Lower leg skin (tissue), 3 donors: ENCODE measurements at regions not wholly inside any gene's neighbourhood (a gene's known extent, or its start where the extent isn't known, plus 50 kb on each side); places are given as distances from the start of the nearest gene placed in this dataset.

Source experiments
- POLR2A ChIP-seq, 2 donors: fragments of 450-650 bp; IDR thresholded peaks; one replicate each; pipeline ENCODE4 v1.6.1; 2016 to 2017; ENCODE audit warnings: antibody characterized with exemption in 2 of 2, mild to moderate bottlenecking in 1 of 2, moderate library complexity in 1 of 2
- TF ChIP-seq, protein P1 (sequence below), 3 donors: fragments of 450-650 bp; IDR thresholded peaks; one replicate each; pipeline ENCODE4 v1.5.1; 2016; ENCODE audit warnings: antibody characterized with exemption in 3 of 3, mild to moderate bottlenecking in 3 of 3, moderate library complexity in 2 of 3

DNA sequence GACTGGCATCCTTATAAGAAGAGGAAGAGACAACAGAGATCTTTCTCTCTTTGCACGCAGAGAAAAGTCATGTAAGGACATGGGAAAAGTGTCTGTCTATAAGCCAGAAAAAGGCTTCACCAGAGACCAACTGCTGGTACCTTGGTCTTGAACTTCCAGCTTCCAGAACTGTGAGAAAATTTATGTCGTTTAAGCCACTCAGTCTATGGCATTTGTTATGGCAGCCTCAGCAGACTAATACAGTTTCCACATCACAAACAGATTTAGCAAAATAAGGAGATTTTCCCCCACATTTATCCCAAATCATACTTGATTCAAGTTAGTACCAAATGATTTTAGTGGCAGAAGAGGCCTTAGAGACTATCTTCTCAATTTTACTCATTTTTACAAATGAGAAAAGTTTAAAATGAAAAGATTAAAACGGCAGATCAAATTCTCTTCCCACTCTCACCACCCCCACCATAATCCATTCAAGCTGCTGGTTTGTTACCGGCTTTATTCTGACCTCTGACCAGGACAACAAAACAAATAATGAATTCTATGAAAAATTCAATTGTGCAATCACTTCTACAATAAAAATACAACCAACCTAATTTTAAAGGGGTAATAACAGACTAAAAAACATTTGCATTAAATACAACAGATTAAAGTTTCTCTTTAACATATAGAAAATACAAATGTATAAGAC, 316.3 kb downstream of the TBC1D4 start:
- TF ChIP-seq, protein P1, sequence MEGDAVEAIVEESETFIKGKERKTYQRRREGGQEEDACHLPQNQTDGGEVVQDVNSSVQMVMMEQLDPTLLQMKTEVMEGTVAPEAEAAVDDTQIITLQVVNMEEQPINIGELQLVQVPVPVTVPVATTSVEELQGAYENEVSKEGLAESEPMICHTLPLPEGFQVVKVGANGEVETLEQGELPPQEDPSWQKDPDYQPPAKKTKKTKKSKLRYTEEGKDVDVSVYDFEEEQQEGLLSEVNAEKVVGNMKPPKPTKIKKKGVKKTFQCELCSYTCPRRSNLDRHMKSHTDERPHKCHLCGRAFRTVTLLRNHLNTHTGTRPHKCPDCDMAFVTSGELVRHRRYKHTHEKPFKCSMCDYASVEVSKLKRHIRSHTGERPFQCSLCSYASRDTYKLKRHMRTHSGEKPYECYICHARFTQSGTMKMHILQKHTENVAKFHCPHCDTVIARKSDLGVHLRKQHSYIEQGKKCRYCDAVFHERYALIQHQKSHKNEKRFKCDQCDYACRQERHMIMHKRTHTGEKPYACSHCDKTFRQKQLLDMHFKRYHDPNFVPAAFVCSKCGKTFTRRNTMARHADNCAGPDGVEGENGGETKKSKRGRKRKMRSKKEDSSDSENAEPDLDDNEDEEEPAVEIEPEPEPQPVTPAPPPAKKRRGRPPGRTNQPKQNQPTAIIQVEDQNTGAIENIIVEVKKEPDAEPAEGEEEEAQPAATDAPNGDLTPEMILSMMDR (IDR thresholded peaks at IDR 0.05) = no peak
- TF ChIP-seq POLR2A (IDR thresholded peaks at IDR 0.05) = no peak
